GM18505 (cell line): ENCODE measurements at regions not wholly inside any gene's neighbourhood (a gene's known extent, or its start where the extent isn't known, plus 50 kb on each side); places are given as distances from the start of the nearest gene placed in this dataset.

Experiments used
- ATAC-seq: cut with Tn5 transposase; IDR thresholded peaks from one replicate; pipeline ENCODE4 v1.9.1; 2021; ENCODE audit not compliant: unreplicated experiment
- POLR2A ChIP-seq: IDR thresholded peaks from 4 replicates; pipeline ENCODE4 v1.6.1; 2011; ENCODE audit warnings: borderline replicate concordance; ENCODE audit not compliant: insufficient read depth, insufficient read length; ENCODE audit errors: extremely low read depth

DNA sequence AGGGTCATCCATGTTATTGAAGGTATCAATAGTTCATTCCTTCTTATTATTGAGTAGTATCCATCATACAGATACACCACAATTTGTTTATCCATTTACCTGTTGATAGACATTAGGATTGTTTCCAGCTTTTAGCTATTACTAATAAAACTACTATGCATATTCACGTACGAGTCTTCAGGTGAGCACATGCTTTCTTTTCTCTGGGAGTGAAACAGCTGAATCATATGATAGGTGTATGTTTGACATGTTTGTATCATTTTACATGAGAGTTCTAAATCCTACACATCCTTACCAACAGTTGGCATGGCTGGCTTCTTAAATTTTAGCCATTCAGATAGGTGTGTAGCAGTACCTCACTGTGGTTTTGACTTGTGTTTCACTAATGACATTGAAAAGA lies 556.6 kb upstream of the DIPK2B start:
- no peak for ATAC-seq
- TF ChIP-seq POLR2A: no peak

DNA sequence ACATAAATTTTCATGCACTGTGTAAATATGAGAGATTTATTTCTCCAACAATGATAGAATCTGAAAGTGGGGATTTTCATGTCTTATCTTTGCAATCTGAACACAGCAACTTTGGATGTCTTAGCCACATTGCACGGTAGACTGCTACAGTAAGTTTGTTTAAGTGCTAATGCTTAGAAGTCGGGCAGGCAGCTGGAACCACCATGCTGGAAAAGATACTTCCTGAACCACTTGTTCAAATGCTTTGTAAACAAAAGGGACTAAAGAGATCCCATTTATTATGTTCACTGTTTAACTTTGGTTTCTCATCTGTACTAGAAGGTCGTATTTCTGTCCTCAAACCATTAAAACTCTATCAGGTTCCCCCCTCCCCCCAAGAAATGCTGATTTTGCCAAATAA lies 555.9 kb upstream of the DIPK2B start:
- TF ChIP-seq POLR2A: no peak
- ATAC-seq: no peak

DNA sequence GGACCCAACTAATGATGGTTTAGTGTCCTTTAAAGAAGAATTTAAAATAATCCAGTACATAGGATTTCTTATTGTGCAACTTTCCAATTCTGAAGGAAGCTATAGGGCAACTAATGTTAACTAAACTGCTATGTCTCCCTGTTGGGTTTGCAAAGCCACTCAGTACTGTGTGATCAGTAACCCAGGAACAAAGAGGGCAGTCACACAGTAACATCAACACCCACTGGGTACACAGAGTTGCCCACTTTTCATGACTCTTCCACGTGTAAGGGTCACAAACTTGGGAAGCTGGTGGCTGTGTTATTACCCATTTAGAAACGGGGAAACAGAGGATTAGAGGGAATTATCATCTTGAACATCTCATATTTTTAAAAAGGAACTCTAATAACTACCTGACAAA lies 555.0 kb upstream of the DIPK2B start:
- TF ChIP-seq POLR2A: no peak
- no peak for ATAC-seq

DNA sequence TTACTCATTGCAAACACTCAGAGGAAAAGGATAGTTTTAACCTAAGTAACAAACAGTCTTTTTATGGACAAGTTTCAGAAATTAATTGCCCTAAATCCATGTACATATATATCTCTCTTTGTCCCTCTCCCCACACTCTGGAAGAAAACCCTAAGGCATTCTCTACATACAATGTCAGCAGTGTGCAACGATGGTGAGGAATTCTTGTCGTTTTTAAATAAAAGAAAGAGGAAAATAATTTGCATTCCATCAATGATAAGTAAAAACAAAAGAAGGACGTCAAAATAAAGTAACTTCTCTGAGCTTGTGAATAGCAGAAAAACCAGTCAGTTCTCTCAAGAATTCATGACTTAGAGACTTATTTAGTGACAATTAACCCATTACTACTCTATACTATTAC lies 550.5 kb upstream of the DIPK2B start:
- ATAC-seq: no peak
- TF ChIP-seq POLR2A: no peak

DNA sequence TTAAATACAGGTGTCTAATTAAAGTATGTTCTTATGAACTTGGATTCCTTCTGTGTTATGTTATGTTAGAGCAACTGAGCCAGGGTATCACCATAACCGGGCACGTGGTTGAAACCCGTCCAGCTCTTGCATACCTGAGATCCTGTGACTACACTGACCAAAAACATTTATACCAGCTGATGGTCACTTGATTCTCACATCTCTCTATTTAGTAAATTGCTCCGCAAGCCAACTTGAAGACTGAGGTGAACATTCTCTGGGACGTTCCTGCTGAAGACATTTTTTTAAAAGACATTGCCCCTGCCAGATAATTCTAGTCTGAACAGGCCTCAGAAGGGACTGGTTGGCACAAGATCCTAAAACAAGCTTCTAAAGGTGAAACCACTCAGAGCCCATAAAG lies 550.0 kb upstream of the DIPK2B start:
- TF ChIP-seq POLR2A: no peak
- no peak for ATAC-seq

DNA sequence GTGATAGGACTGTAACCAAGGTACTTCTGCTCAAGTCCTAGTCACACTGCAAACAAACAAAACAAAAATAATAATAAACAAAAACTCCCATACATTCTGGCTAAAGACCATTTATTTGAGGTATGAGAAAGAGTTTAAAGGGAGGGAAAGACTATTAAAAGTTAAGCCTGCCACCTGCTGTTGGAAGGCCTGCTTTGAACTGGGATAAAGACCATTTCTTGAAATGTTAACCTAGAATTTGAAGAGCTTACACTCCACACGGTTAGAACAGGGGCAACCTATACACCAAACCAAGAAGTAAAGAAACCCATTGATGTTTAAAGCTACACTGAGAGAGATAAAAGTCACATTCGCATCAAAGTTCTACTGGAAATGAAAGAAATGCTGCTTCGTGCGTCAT lies 548.7 kb upstream of the DIPK2B start:
- ATAC-seq: no peak
- TF ChIP-seq POLR2A: no peak

DNA sequence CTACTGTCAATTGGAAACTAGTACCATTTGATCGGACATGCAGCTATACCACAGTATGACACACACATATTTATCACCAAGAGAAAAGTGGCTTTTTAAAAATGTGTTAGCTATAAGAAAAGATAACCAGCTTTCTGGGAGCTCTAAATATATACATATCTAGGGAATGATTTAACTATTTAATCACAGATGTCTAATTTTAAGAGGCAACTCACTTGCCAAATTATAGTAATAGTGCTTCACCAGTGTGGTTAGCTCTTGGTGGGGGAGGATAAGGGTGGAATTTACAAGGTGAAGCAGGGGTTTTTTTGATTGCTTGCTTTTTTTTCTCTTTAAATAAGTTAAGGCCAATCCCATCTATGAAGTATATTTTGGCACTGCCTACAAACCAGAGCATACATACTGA lies 547.7 kb upstream of the DIPK2B start:
- no peak for TF ChIP-seq POLR2A
- no peak for ATAC-seq

DNA sequence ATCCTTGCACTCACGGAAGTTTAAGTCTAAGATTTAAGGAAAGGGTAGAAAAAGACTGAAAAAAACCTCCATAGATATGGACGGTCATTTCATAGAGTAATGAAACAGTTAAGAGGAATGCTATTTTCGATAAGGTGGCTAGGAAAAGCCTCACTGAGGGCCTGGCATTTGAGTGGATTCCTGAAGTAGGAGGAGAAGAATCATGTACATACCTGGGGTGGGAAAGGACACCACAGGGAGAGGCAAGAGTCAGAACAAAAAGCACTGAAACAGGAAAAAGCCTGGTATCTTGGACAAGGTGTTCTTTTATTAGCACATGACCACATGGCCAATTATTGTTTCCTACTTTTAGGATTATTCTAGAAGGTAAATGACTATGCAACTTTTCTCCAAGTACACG lies 547.2 kb upstream of the DIPK2B start:
- TF ChIP-seq POLR2A: no peak
- no peak for ATAC-seq

DNA sequence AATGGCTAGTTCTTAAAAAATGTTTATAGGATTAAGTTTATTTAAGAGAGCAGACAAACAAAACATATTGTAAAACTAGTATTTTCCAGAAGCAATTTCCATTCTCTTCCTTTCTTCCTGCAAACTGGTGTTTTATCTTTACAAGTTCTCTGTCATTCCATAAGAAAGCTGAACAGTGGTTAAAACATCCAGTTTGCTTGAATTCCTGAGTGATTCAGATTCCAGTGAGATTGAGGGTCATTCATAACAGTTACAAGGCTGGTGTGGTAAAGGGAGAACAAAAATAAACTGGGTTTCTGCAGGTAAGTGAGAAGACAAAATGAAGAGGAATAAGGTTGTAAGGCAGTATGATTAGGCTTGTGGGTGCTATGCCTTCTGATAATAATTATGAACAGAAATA lies 544.8 kb upstream of the DIPK2B start:
- no peak for TF ChIP-seq POLR2A
- no peak for ATAC-seq

DNA sequence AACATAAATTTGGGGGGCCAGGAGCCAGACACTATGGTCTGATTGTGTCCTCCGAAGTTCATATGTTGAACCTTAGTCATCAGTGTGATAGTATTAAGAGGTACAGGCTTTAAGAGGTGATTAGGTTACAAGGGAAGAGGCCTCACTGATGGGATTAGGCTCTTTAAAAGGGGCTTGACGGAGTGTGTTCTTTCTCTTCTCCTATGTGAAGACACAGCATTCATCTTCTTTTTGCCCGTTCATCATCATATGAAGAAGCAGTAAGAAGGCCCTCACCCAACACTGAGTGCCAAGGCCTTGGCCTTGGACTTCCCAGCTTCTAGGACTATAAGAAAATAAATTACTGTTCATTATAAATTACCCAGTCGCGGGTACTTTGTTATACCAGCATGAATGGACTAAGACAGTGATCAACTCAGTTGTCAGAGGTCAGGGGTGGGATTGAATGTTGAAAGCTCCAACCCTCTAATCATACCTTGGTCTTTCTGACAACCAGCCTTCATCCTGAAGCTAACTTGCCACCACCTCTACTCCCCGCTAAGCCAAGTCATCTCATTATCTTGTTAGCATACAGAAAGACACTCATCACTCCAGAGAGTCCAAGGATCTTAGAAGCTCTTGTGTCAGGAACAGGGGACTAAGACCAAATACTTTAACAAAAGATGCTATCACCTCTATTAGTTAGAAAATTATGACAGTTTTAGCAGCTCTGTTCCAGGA lies 543.4 kb upstream of the DIPK2B start:
- no peak for ATAC-seq
- TF ChIP-seq POLR2A: no peak

DNA sequence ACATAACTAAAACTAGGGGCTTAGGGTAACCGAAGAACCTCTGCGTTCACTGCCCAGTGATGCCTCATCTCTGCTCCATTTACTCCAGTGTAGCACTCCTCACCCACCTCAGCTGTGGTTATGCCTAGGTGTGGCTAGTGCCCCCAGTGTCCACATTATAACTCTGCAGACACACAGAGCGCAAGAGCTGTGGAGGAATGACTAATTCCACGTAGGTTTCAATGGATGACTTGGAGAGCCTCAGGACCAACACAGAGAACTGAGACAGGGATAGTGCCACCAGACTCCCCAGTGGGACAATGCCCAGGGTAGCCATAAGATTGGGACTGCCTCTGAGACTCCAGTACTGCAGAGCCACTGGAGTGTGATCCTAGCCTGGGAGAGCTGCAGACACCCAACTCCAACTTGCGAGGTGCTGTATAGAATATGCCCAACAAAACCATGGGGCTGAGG lies 542.4 kb upstream of the DIPK2B start:
- TF ChIP-seq POLR2A: no peak
- ATAC-seq: no peak

DNA sequence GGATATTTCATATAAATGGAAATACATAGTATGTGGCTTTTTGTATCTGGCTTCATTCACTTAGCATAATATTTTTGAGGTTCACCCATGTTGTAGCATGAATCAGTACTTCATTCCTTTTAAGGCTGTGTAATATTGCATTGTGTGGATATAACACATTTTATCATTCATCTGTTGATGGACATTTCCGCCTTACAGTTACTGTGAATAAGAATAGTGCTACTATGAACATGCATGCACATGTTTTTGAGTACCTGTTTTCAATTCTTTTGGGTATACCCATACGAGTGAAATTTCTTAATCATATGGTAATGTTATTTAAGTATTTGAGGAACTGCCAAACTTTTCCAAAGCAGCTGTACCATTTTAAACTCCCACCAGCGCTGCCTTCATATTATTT lies 539.6 kb upstream of the DIPK2B start:
- TF ChIP-seq POLR2A: no peak
- ATAC-seq: no peak

DNA sequence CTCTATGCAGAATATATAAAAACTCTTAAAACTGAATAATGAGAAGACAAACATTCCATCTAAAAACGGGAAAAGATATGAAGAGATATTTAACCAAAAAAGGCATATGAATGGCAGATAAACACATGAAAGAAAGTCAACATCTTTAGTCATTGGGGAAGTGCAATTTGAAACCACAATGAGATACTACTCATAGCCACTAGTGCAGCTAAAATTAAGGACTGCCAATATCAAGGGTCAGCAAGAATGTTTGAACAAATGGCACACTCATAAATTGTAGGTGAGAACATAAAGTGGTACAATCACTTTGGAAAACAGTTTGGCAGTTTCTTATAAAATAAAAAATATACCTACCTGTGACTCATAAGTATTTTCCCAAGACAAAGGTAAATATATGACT lies 534.9 kb upstream of the DIPK2B start:
- no peak for ATAC-seq
- TF ChIP-seq POLR2A: no peak

DNA sequence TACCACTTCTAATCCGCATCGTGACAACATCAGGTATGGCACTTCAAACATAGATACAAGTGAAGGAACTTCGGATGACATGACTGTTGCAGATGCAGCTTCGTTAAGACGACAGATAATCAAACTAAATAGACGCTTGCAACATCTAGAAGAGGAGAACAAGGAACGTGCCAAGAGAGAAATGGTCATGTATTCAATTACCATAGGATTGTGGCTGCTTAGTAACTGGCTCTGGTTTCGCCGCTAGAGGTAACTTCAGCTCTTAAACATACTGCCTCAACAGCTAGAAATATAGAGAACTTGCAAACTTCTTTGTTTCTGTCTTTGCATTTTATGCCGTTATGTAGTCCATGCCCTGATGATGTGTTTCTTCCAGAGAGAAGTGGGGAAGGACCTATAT lies 530.8 kb upstream of the DIPK2B start:
- ATAC-seq: no peak
- no peak for TF ChIP-seq POLR2A

DNA sequence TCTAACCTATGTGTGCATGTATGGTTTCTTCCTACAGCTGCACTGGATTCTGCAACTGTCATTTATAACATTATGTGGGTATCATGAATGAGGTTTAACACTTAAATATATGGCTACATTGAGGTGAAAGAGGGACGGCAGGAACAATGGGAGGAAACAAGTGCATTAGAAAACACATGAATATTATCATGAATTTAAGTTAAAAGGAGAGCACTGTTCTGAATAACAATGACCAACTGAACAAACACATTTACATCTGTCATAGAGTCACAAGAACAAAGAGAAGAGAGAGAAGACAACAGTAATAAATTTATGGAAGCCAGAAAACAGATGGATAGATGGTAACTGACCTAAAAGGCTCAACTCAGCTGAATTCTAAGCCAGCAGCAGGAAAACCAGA lies 527.1 kb upstream of the DIPK2B start:
- TF ChIP-seq POLR2A: no peak
- no peak for ATAC-seq
